Stomach (tissue), 8 donors: ENCODE measurements at regions not wholly inside any gene's neighbourhood (a gene's known extent, or its start where the extent isn't known, plus 50 kb on each side); places are given as distances from the start of the nearest gene placed in this dataset.
A peak's percentile ranks its signal among the peaks of the same experiment; 100 is the strongest.

Source experiments
- DNase-seq, 2 donors: peaks; one replicate each; pipeline versions ENCODE4 v3.0.0 to v3.0.0-alpha.2; 2013 to 2019
- H3K27ac ChIP-seq, 5 donors: fragments of 200-600 bp in 4 of 5; sonication (generic) in 4 of 5; one replicate each; pipeline ENCODE4 v1.5.1; 2013 to 2019; ENCODE audit warnings: mild to moderate bottlenecking in 1 of 5, moderate library complexity in 1 of 5
- H3K27me3 ChIP-seq, 3 donors: fragments of 200-600 bp; sonication (generic); one replicate each; pipeline ENCODE4 v1.5.1; 2017 to 2019; ENCODE audit warnings: mixed run types in 1 of 3
- H3K36me3 ChIP-seq, 4 donors: fragments of 200-600 bp; sonication (generic); 1 replicate in 3 of 4; 2 replicates in 1 of 4; pipeline ENCODE4 v1.5.1; 2016 to 2019
- H3K4me1 ChIP-seq, 4 donors: fragments of 200-600 bp; sonication (generic); one replicate each; pipeline ENCODE4 v1.5.1; 2016 to 2019
- H3K4me3 ChIP-seq, 4 donors: fragments of 200-600 bp; sonication (generic) in 3 of 4; one replicate each; pipeline ENCODE4 v1.5.1; 2016 to 2019; ENCODE audit warnings: mild to moderate bottlenecking in 1 of 4
- H3K9me3 ChIP-seq, 4 donors: fragments of 200-600 bp; sonication (generic); one replicate each; pipeline ENCODE4 v1.5.1; 2016 to 2019
- CTCF ChIP-seq, 7 experiments: fragments of 450-650 bp in 4 of 7; fragments of 200-600 bp in 3 of 7; sonication (generic) in 3 of 7; IDR thresholded peaks; one replicate each; pipeline ENCODE4 v1.5.1; 2016 to 2019; ENCODE audit warnings: antibody characterized with exemption in 7 of 7, control low read depth in 2 of 7, mild to moderate bottlenecking in 1 of 7
- EP300 ChIP-seq: sonication (generic); formaldehyde crosslinking; IDR thresholded peaks from one replicate; pipeline ENCODE4 v1.6.1; 2017; ENCODE audit warnings: antibody characterized with exemption
- POLR2A ChIP-seq, 4 donors: fragments of 450-650 bp; IDR thresholded peaks; one replicate each; pipeline ENCODE4 v1.6.1; 2016; ENCODE audit warnings: antibody characterized with exemption in 4 of 4, control low read depth in 2 of 4, mild to moderate bottlenecking in 1 of 4, moderate library complexity in 1 of 4
- POLR2AphosphoS5 ChIP-seq, 3 donors: sonication (generic); formaldehyde crosslinking; IDR thresholded peaks; one replicate each; pipeline ENCODE4 v1.6.1; 2016; ENCODE audit warnings: antibody characterized with exemption in 3 of 3
- WGBS, 5 donors: extraction: QIAGEN DNeasy Blood & Tissue Kit in 3 of 5; methylation state at CpG; one replicate each; pipeline versions ENCODE4 v1.1.5 to v1.1.7; 2013 to 2018; 5-methylcytosine and 5-hydroxymethylcytosine counted together
- intact Hi-C: fragments of 100-400 bp; cut with DNase I; formaldehyde crosslinking; loops from one replicate; pipeline ENCODE4 v1.15.1; 2023; ENCODE audit warnings: low total_unique reads
- donor health status: healthy with polysubstance abuse.
- donor health status: Bipolar disorder and iron deficiency.
- donor health status: healthy.

DNA sequence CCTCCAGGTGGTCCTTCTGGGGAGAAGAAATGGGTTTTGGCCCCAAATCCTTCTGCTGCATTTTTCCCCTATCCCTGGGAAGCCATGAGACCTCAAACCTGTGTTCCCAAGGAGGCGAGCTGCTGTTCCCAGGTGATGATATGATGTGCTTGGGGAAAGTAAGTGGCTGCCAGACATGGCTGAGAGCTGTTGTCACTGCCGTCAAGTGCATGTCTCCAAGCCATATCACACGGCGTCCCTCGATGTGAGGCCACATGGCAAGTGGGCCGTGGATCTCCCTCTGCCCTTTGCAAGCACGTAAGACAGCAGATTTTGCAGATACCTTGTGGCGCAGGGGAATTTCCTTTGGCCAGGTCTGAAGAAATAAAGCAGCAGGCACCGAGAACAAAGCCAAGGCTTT, 103.7 kb upstream of the CD93 start:
- intact Hi-C loops = no loop called here
- DNase-seq = no peak
- H3K27me3 ChIP-seq = peaks cover 0 to 11% (median 0%) of the 10 kb centered on the region in 3 donors

GRCh38 chr20:23189341-23189740, 103.2 kb upstream of the CD93 start:
- Histone ChIP-seq H3K9me3 (no peaks in the 10 kb centered on the region), H3K4me3 (no peak overlapping the region), H3K4me1 (peaks cover 0 to 5% (median 0%) of the 10 kb centered on the region in 4 donors), H3K27me3 (peaks cover 0 to 11% (median 0%) of the 10 kb centered on the region in 3 donors), H3K36me3 (no peaks in the 10 kb centered on the region), H3K27ac (no peak overlapping the region)
- intact Hi-C loops = no loop called here
- DNase-seq = no peak
- WGBS, 5 donors = 84 to 89% (median 87%) methylated on average over 11 of the region's 11 CpGs
- no peak for TF ChIP-seq POLR2A (IDR thresholded peaks at IDR 0.05)
- no peak for TF ChIP-seq POLR2AphosphoS5 (IDR thresholded peaks at IDR 0.05)
- no peak for TF ChIP-seq CTCF (IDR thresholded peaks at IDR 0.05)
- TF ChIP-seq EP300 = no peak

More for the DNA sequence above, 103.7 kb upstream of the CD93 start:
- no peaks in the 10 kb centered on the region for H3K9me3 ChIP-seq
- no peaks in the 10 kb centered on the region for H3K36me3 ChIP-seq
- no peak overlapping the region for H3K27ac ChIP-seq
- TF ChIP-seq CTCF (IDR thresholded peaks at IDR 0.05) = no peak
- TF ChIP-seq EP300 = no peak
- no peak for TF ChIP-seq POLR2AphosphoS5 (IDR thresholded peaks at IDR 0.05)
- TF ChIP-seq POLR2A (IDR thresholded peaks at IDR 0.05) = no peak
- no peak overlapping the region for H3K4me3 ChIP-seq
- 82 to 88% (median 85%) methylated on average over 9 of the region's 9 CpGs for WGBS, 5 donors
- peaks cover 0 to 5% (median 0%) of the 10 kb centered on the region in 4 donors for H3K4me1 ChIP-seq

DNA sequence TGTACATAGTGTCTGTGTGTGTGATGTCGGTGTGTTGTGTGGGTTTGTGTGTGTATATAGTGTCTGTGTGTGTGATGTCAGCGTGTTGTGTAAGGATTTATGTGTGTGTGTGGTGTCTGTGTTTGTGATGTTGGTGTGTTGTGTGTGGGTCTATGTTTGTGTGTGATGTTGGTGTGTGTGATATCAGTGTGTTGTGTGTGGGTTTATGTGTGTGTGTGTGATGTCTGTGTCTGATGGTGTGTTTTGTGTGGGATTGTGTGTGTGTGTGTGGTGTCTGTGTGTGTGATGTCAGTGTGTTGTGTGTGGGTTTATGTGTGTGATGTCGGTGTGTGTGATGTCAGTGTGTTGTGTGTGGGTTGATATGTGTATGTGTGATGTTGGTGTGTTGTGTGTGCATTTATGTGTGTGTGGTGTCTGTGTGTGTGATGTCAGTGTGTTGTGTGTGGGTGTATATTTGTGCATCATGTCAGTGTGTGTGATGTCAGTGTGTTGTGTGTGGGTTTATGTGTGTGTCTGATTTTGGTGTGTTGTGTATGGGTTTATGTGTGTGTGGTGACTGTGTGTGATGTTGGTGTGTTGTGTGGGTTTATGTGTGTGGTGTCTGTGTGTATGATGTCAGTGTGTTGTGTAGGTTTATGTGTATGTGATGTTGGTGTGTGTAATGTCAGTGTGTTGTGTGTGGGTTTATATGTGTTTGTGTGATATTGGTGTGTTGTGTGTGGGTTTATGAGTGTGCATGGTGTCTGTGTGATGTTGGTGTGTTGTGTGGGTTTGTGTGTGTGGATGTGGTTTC, 102.4 kb upstream of the CD93 start:
- 81 to 92% (median 84%) methylated on average over 3 of the region's 3 CpGs for WGBS, 5 donors
- H3K27me3 ChIP-seq = peaks cover 0 to 11% (median 0%) of the 10 kb centered on the region in 3 donors
- intact Hi-C loops = no loop called here
- no peak overlapping the region for H3K27ac ChIP-seq
- H3K9me3 ChIP-seq = no peaks in the 10 kb centered on the region
- TF ChIP-seq CTCF (IDR thresholded peaks at IDR 0.05) = no peak
- TF ChIP-seq POLR2AphosphoS5 (IDR thresholded peaks at IDR 0.05) = no peak
- no peak for TF ChIP-seq POLR2A (IDR thresholded peaks at IDR 0.05)
- no peak for DNase-seq
- no peak overlapping the region for H3K4me3 ChIP-seq
- peaks cover 0 to 5% (median 0%) of the 10 kb centered on the region in 4 donors for H3K4me1 ChIP-seq
- H3K36me3 ChIP-seq = no peaks in the 10 kb centered on the region

DNA sequence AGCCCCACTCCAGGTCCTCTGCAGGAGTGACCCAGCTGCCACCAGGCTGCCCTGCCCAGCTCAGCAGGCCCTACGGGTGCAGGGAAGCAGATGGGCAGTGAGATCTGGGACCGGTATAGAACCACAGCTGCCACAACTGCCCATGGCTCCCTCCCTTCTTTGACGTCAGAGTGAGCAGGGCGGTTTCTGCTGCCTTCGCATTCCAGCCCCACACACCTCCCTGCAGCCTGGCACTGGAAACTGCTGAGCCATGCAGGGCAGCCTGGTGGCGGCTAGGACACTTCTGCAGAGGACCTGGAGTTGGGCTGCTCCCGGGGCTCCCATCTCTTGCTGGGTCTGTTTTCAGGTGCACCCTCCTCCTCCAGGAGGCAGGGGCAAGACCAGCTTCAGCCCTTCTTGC, 101.6 kb upstream of the CD93 start:
- H3K4me3 ChIP-seq = no peak overlapping the region
- H3K27me3 ChIP-seq = peaks cover 0 to 11% (median 0%) of the 10 kb centered on the region in 3 donors
- no peaks in the 10 kb centered on the region for H3K9me3 ChIP-seq
- H3K27ac ChIP-seq = no peak overlapping the region
- DNase-seq = peak; percentile 53 to 81
- intact Hi-C loops = no loop called here
- no peaks in the 10 kb centered on the region for H3K36me3 ChIP-seq
- 21 to 65% (median 45%) methylated on average over 3 to 7 of the region's 7 CpGs for WGBS, 5 donors
- TF ChIP-seq EP300 (no peak), POLR2A (IDR thresholded peaks at IDR 0.05) (no peak), POLR2AphosphoS5 (IDR thresholded peaks at IDR 0.05) (no peak), CTCF (IDR thresholded peaks at IDR 0.05) (no peak)
- H3K4me1 ChIP-seq = peaks cover 0 to 5% (median 0%) of the 10 kb centered on the region in 4 donors
